HepG2 (cell line): ENCODE measurements at regions not wholly inside any gene's neighbourhood (a gene's known extent, or its start where the extent isn't known, plus 50 kb on each side); places are given as distances from the start of the nearest gene placed in this dataset.

ENCODE experiments used
- ATAC-seq: fragments of 200-7000 bp; cut with Tn5 transposase; 3 replicates; pipeline ENCODE4 v1.9.1; 2020; ENCODE audit warnings: mild to moderate bottlenecking, moderate library complexity
- BruUV-seq: library from RNA; stranded (reverse); fragments of 400-500 nt; replicated peaks from 2 replicates; lab custom pipeline; 2021; lab: Mats Ljungman, UMichigan
- CTCF ChIA-PET: fragments of 300-600 bp; formaldehyde crosslinking; extraction: SDS; loops from one replicate; lab custom pipeline; 2021; ENCODE audit warnings: low total read pairs, inconsistent platforms, low intra/inter-chr PET ratio; lab: Yijun Ruan, JAX
- POLR2A ChIA-PET: fragments of 350-600 bp; sonication (Branson Sonifier 250); formaldehyde crosslinking; loops from one replicate; lab custom pipeline; 2020; ENCODE audit warnings: antibody characterized with exemption, inconsistent platforms; lab: Yijun Ruan, JAX
- DNase-seq: peaks from one replicate; pipeline ENCODE4 v3.0.0-alpha.2; 2015; ENCODE audit warnings: low spot score
- FAIRE-seq: peaks from 3 replicates; lab custom pipeline; 2011; peaks lifted over from hg19 to GRCh38; lab: Jason Lieb, UNC
- H2AFZ ChIP-seq: one replicate; pipeline ENCODE4 v1.6.1; 2011; ENCODE audit warnings: low read length, inconsistent platforms
- H3K27ac ChIP-seq: fragments of 300-600 bp; 3 replicates; pipeline ENCODE4 v1.8.0; 2011; ENCODE audit warnings: mixed run types, mild to moderate bottlenecking, mixed read lengths, low read length, inconsistent platforms; ENCODE audit not compliant: insufficient read depth; ENCODE audit errors: extremely low read length
- H3K27me3 ChIP-seq, 2 experiments: fragments of 200-600 bp in 1 of 2; 2 replicates in 1 of 2; 3 replicates in 1 of 2; pipeline versions ENCODE4 v1.6.0 to v1.8.0; 2011; ENCODE audit warnings: low read length in 2 of 2, mild to moderate bottlenecking in 2 of 2, moderate library complexity in 2 of 2, inconsistent platforms in 1 of 2; ENCODE audit not compliant: insufficient read depth in 2 of 2, control insufficient read depth in 1 of 2
- H3K36me3 ChIP-seq, 2 experiments: fragments of 200-600 bp in 1 of 2; replicated peaks in 1 of 2; 2 replicates in 1 of 2; 3 replicates in 1 of 2; pipeline versions ENCODE4 v1.5.1 to v1.8.0; 2011; ENCODE audit warnings: low read length in 2 of 2, inconsistent platforms in 1 of 2; ENCODE audit not compliant: insufficient read depth in 2 of 2, control insufficient read depth in 1 of 2
- H3K4me1 ChIP-seq: 2 replicates; pipeline ENCODE4 v1.5.1; 2012; ENCODE audit warnings: low read length, inconsistent platforms; ENCODE audit not compliant: insufficient read depth
- H3K4me2 ChIP-seq: 2 replicates; pipeline ENCODE4 v1.6.0; 2011; ENCODE audit warnings: low read depth, low read length, inconsistent platforms
- H3K4me3 ChIP-seq, 3 experiments: fragments of 200-600 bp in 1 of 3; sonication (generic), shearing (Covaris generic) in 1 of 3; replicated peaks in 1 of 3; 2 replicates each; pipeline ENCODE4 v1.5.1; 2011 to 2016; ENCODE audit warnings: low read length in 3 of 3, inconsistent platforms in 2 of 3, low read depth in 2 of 3, mild to moderate bottlenecking in 2 of 3, control low read depth in 1 of 3, mixed read lengths in 1 of 3; ENCODE audit not compliant: insufficient read depth in 1 of 3
- H3K79me2 ChIP-seq: one replicate; pipeline ENCODE4 v1.6.1; 2011; ENCODE audit warnings: low read length, inconsistent platforms; ENCODE audit not compliant: insufficient read depth
- H3K9ac ChIP-seq: 2 replicates; pipeline ENCODE4 v1.6.0; 2011; ENCODE audit warnings: mild to moderate bottlenecking, low read depth, low read length, inconsistent platforms; ENCODE audit not compliant: insufficient read depth
- H3K9me3 ChIP-seq: 2 replicates; pipeline ENCODE4 v1.5.1; 2012; ENCODE audit warnings: mild to moderate bottlenecking, low read length
- H4K20me1 ChIP-seq: 2 replicates; pipeline ENCODE4 v1.6.0; 2011; ENCODE audit warnings: inconsistent platforms, mild to moderate bottlenecking, low read length, moderate library complexity; ENCODE audit not compliant: insufficient read depth
- FOXM1 ChIP-seq: sonication (generic); formaldehyde crosslinking; IDR thresholded peaks from 2 replicates; pipeline ENCODE4 v1.5.0; 2020; ENCODE audit warnings: missing genetic modification reagents
- HHEX ChIP-seq: IDR thresholded peaks from 2 replicates; pipeline ENCODE4 v1.6.1; 2016; ENCODE audit warnings: control low read depth
- LCORL ChIP-seq, 2 experiments: fragments of 450-650 bp in 1 of 2; sonication (generic) in 1 of 2; formaldehyde crosslinking in 1 of 2; IDR thresholded peaks; 2 replicates each; pipeline versions ENCODE4 v1.5.0 to v1.6.1; 2017 to 2020; ENCODE audit warnings: antibody characterized with exemption in 1 of 2, missing genetic modification reagents in 1 of 2
- PHF20 ChIP-seq: sonication (generic); formaldehyde crosslinking; IDR thresholded peaks from 2 replicates; pipeline ENCODE4 v1.5.0; 2020; ENCODE audit warnings: mild to moderate bottlenecking, missing genetic modification reagents
- PREB ChIP-seq: sonication (generic); formaldehyde crosslinking; IDR thresholded peaks from 2 replicates; pipeline ENCODE4 v1.4.0; 2020; ENCODE audit warnings: missing genetic modification reagents
- TOE1 ChIP-seq: sonication (generic); formaldehyde crosslinking; IDR thresholded peaks from 2 replicates; pipeline ENCODE4 v1.4.0; 2020; ENCODE audit warnings: mild to moderate bottlenecking, missing genetic modification reagents
- ZNF549 ChIP-seq: sonication (generic); formaldehyde crosslinking; IDR thresholded peaks from 2 replicates; pipeline ENCODE4 v1.5.0; 2020; ENCODE audit warnings: missing genetic modification reagents
- WGBS: methylation state at CpG from one replicate; pipeline ENCODE4 v1.1.6; 2017; ENCODE audit warnings: low lambda C conversion rate; 5-methylcytosine and 5-hydroxymethylcytosine counted together
- in situ Hi-C: cut with HindIII; loops from 2 replicates; pipeline ENCODE4 v1.10.0; 2017; ENCODE audit warnings: low pct_unique_long_range_greater_than_20kb; ENCODE audit not compliant: extremely low pct_ligation_motif_present
- intact Hi-C: fragments of 100-400 bp; cut with micrococcal nuclease; formaldehyde crosslinking; loops from one replicate; pipeline ENCODE4 v1.10.0; 2022; ENCODE audit not compliant: unreplicated experiment

- TF ChIP-seq LCORL (IDR thresholded peaks at IDR 0.05) (no peak), LCORL (CRISPR knock-in tag; IDR thresholded peaks at IDR 0.05) (no peak), HHEX (CRISPR knock-in tag) (no peak), FOXM1 (CRISPR knock-in tag) (no peak), TOE1 (no peak), PHF20 (no peak)
- Histone ChIP-seq H3K4me2 (no peak overlapping the region), H3K9me3 (no peaks in the 10 kb centered on the region), H4K20me1 (no peaks in the 10 kb centered on the region), H3K4me3 (no peak overlapping the region), H3K36me3 (no peaks in the 10 kb centered on the region), H3K4me1 (no peaks in the 10 kb centered on the region), H3K9ac (no peak overlapping the region), H2AFZ (no peak overlapping the region), H3K79me2 (no peaks in the 10 kb centered on the region), H3K27me3 (peaks cover 1 to 7% of the 10 kb centered on the region in 2 experiments; a peak in 2 of 5 replicates), H3K27ac (no peak overlapping the region)
- ATAC-seq (no peak), DNase-seq (no peak), FAIRE-seq (no peak)
- in situ Hi-C loops, result no loop called here
- intact Hi-C loops, result no loop called here
- ChIA-PET POLR2A (no interaction called here), CTCF (no interaction called here)
- 35% methylated on average over 14 of the region's 14 CpGs for WGBS
- no TSS peak for BruUV-seq
Observed at GRCh38 chr13:111957913-111958450, 109.0 kb upstream of the SOX1 start.

- FAIRE-seq, result no peak
- peaks cover 1 to 7% of the 10 kb centered on the region in 2 experiments; a peak in 2 of 5 replicates for H3K27me3 ChIP-seq
- CTCF ChIA-PET, result no interaction called here
Observed at GRCh38 chr13:111958612-111959395, 108.1 kb upstream of the SOX1 start.

More at GRCh38 chr13:111958612-111959395, 108.1 kb upstream of the SOX1 start:
- no peaks in the 10 kb centered on the region for H3K36me3 ChIP-seq
- no TSS peak for BruUV-seq
- H3K27ac ChIP-seq, result no peak overlapping the region
- no peaks in the 10 kb centered on the region for H3K79me2 ChIP-seq
- H3K4me3 ChIP-seq, result no peak overlapping the region
- 12% methylated on average over 4 of the region's 11 CpGs for WGBS
- no peaks in the 10 kb centered on the region for H4K20me1 ChIP-seq
- DNase-seq (no peak), ATAC-seq (no peak)
- no peak overlapping the region for H3K4me2 ChIP-seq
- intact Hi-C loops, result no loop called here
- no peak overlapping the region for H2AFZ ChIP-seq
- H3K9me3 ChIP-seq, result no peaks in the 10 kb centered on the region
- no peaks in the 10 kb centered on the region for H3K4me1 ChIP-seq
- TF ChIP-seq PREB (CRISPR knock-in tag), result no peak
- TF ChIP-seq ZNF549 (CRISPR knock-in tag), result no peak
- TF ChIP-seq, all 625 proteins: peak for 0
- no peak overlapping the region for H3K9ac ChIP-seq
- in situ Hi-C loops, result no loop called here
- POLR2A ChIA-PET, result no interaction called here
